Heart left ventricle (tissue), 13 donors: ENCODE measurements at regions not wholly inside any gene's neighbourhood (a gene's known extent, or its start where the extent isn't known, plus 50 kb on each side); places are given as distances from the start of the nearest gene placed in this dataset.

Experiments
- CTCF ChIP-seq, 12 donors: fragments of 200-600 bp; sonication (generic) in 4 of 12; IDR thresholded peaks; one replicate each; pipeline versions ENCODE4 v1.5.0 to v1.8.0; 2018 to 2022; ENCODE audit warnings: antibody characterized with exemption in 12 of 12, mild to moderate bottlenecking in 5 of 12
- POLR2A ChIP-seq, 2 donors: fragments of 450-650 bp; IDR thresholded peaks; one replicate each; pipeline ENCODE4 v1.6.1; 2017; ENCODE audit warnings: antibody characterized with exemption in 2 of 2, mild to moderate bottlenecking in 2 of 2, moderate library complexity in 2 of 2
- donor health status: ischemic (EF 13 %, LVEDD 7.1; RV severe dilation, severe dysfunction).
- donor health status: DM: no; HTN: yes; CAD: no.
- donor health status: DM: no; HTN: no; CAD: no.
- donor health status: ischemic (EF 25% LVEDD 6.9; RV normal size, moderate dysfunction).
- donor health status: ischemic (EF 25% LVEDD 5.7; RV mildly dilated, moderate dysfunction).
- donor health status: ischemic (EF 35%, LVEDD 5.7; RV mildly dilated, moderate dysfunction).
- donor health status: nonischemic (EF 11% LVEDD 7.7; RV severe dilation, severe dysfunction).
- donor health status: DM: yes; HTN: yes; CAD: no.
- donor health status: PGD.
- donor health status: ischemic (EF 29% LVEDD 5.4; RV normal size, mild dysfunction).
- donor health status: nonischemic (EF 23%, LVEDD 6.1; RV moderate dilation, normal function).

- no peak for TF ChIP-seq CTCF (IDR thresholded peaks at IDR 0.05)
- no peak for TF ChIP-seq POLR2A (IDR thresholded peaks at IDR 0.05)
These were observed 320.4 kb upstream of the OBI1 start for GRCh38 chr13:78979349-78979748.
